ENCODE measurements at regions not wholly inside any gene's neighbourhood (a gene's known extent, or its start where the extent isn't known, plus 50 kb on each side); places are given as distances from the start of the nearest gene placed in this dataset.

GRCh38 chr1:56390232-56390867 is 189.0 kb downstream of the PLPP3 start:
- no peak for DNase-seq

DNA sequence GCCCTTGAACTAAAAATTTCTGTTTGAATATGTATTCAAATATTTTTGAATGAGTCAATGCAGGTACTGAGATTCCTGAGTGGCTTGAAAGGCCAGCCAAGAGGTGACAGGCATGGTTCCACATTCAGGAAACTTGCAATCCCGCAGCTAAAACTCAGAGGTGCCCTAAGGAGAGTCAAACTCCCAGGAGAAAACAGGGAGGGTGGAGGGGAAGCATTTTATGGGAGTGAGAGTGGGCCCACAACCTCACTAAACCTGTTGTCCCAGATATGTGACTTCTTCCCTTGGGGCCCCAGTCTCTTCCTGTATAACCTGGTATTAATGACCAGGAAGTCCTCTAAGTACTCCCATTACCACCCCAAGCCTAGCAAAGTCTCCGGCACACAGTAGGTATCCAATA is 189.6 kb downstream of the PLPP3 start:
- DNase-seq = no peak

GRCh38 chr1:56387071-56387740 is 192.2 kb downstream of the PLPP3 start:
- DNase-seq = no peak

DNA sequence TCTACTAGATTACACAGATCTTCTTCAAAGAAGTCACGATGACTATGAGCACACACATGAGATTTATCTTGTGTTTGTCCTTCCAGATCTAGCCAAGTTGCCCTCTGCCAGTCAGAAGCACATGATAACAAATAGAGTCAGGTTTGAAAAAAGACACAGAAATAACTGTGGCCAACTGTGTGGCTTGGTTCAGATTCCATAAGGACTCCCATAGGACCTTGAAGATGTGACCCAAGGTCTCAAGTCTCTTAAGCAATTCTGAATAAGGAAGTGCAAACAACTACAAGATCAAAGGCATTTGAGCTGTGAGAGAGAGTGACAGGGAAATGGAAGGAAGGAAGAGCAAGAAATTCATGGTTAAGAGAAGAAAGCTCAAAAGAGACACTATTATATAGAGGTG is 194.0 kb downstream of the PLPP3 start:
- no peak for DNase-seq

DNA sequence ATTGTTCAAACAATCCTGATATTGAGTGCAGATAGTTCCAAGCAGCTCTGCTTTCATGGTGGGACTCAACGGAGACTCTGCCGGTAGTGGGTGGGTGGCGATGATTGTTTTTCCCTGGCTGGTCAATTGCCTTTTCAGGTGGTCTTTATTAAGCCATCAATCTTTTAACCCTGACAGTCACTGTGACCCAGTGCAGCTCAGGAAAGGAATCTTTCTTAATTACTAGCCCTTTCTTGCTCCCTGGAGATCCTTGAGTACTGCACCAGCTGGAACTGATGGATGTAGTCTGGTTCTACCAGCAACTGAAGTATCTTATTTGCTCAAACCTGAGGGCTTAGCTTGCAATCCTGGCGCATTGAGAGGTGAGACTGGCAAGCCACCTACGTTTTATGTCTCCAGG is 196.4 kb downstream of the PLPP3 start:
- DNase-seq = no peak

DNA sequence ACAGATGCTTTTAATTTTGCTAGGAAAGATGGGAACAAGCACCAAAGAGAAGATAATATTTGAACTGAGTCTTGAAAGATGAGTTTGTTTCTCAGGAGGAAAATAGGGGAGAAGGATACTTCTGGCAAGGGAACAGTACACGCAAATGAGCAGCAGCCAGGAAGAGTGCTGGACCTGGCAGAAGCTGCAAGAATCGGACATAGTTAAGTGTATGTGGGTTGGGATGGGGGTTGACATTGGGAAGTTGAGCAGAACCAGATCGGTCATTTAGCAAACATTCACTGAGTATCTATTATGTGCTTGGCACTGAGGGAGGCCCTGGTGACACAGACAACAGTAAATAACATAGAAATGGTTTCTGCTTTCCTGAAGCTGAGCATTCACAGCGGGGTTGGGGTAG is 198.8 kb downstream of the PLPP3 start:
- no peak for DNase-seq

DNA sequence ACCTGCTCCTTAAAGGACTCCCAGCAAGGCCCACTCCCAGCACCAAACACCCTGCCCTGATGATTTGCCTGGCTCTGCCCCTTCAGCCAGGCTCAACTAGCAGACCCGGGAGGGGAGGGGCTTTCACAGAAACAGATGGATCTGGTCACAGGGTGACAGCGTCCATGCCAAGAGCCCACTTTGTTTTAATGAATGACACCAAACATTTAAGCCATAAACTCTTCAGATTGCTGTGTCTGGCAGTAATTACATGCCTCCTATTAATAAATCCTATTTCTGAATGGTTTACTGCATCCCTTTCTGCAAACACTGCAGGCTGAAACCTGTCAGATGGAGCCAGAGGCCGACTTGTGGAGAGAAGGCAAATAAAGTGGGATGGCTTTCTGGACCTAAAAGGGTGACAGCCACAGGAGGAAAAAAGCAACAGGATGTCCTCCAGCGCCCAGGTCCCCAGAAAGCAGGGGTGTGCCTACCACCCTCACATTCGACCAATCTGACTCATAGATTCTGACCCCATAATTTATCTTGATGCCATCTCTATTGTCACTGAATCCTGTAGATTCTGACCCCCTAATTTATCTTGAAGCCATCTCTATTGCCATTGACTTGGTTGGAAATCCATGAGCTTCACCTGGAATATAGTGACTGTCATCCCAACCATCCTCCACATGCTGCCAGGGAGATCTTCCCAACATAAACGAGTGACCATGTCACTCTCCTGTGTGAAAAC is 200.9 kb downstream of the PLPP3 start:
- no peak for DNase-seq

- no peak for DNase-seq
Observed at GRCh38 chr1:56377431-56377830, 201.9 kb downstream of the PLPP3 start.

DNA sequence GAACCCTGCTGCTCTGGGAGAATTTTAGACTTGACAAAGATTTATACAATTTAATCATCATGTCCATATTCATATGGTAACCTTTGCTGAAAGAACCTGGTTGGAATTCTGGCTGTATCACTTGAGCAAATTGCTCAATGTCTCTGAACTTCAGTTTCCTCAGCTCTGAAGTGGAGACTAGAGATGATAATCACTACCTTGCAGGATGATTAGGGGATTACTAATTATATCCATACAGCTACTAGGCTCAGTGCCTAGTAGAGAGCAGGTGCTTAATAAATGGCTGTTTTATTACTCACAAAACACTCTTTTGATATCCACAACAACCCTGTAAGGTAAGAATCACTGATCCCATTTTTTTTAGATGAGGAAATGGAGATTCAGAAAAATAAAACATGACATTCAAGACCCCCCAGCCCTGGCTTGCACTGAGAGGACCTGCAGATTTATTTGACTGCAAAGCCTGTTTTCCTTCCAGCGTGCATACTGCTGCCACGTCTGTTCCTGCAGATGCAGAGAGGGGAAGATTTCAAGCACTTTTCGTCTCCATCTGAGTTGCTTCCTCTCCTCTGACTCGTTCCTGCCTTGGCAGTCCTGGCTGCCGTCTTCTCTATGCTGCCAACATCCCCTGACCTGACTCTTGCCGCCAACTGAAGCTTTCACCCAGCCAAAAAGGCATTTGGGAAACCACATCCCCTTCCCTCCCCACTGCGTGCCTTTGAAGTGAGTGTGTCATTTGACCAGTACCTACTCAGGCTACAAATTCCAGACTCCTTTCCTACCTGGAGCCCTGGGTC is 203.0 kb downstream of the PLPP3 start:
- no peak for DNase-seq

- DNase-seq = no peak
Observed at GRCh38 chr1:56375326-56375804, 204.0 kb downstream of the PLPP3 start.

GRCh38 chr1:56374026-56374974 is 205.1 kb downstream of the PLPP3 start:
- no peak for DNase-seq

GRCh38 chr1:56370513-56370912 is 208.8 kb downstream of the PLPP3 start:
- DNase-seq = no peak

GRCh38 chr1:56363007-56363770 is 216.2 kb downstream of the PLPP3 start:
- DNase-seq = no peak

GRCh38 chr1:56360021-56360420 is 219.3 kb downstream of the PLPP3 start:
- DNase-seq = no peak

DNA sequence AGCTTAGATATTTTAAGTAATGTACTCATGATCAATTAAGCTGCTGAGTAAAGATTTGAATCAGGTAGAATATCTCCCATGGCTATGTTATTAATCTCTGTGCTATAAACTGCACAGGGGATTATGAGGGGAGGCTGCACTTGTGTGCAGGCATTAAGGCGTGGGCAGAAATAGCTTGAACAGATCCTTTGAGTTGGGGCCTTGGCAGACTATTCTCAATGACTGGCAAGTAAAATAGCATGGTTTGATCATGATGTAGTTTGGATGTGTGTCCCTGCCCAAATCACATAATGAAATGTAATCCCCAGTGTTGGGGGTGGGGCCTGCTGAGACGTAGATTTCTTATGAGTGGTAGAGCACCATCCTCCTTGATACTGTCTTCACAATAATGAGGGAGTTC is 220.3 kb downstream of the PLPP3 start:
- DNase-seq = no peak

- DNase-seq = no peak
Observed at GRCh38 chr1:56357927-56358690, 221.3 kb downstream of the PLPP3 start.

GRCh38 chr1:56356376-56356990 is 222.9 kb downstream of the PLPP3 start:
- no peak for DNase-seq

DNA sequence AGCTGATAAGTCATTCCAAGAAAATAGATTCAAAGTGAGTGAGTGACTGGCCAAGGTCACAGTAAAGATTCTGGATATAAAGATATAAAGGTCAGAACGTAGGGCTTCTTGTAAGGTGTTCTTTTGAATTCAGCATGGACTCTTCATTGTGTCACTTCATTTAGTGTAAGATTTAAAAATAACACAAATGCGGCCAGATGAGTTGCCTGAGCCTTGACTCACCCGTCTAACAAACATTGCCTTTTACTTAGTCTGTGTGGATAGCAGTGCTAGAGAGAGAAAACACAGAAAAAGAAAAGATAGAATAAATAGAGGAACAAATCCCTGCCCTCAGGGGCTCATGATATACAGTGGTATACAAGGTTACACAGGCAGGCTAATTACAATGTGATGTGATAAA is 223.4 kb downstream of the PLPP3 start:
- DNase-seq = no peak

- no peak for DNase-seq
Observed at GRCh38 chr1:56355422-56355821, 223.9 kb downstream of the PLPP3 start.

GRCh38 chr1:56345831-56346230 is 233.5 kb downstream of the PLPP3 start:
- no peak for DNase-seq
